Endodermal cell (in vitro differentiated cells): ENCODE measurements at regions not wholly inside any gene's neighbourhood (a gene's known extent, or its start where the extent isn't known, plus 50 kb on each side); places are given as distances from the start of the nearest gene placed in this dataset.
"Not testable (repeated sequence)": the region's sequence is repeated elsewhere in the genome, so short reads cannot be mapped to it uniquely, and the experiment has no call there.

Source experiments
- DNase-seq: peaks from one replicate; pipeline ENCODE4 v3.0.0-alpha.2; 2017
- H3K27ac ChIP-seq: 2 replicates; pipeline ENCODE4 v1.5.1; 2013; ENCODE audit warnings: mild to moderate bottlenecking, low read depth, low read length, moderate library complexity
- H3K27me3 ChIP-seq: 2 replicates; pipeline ENCODE4 v1.6.1; 2013; ENCODE audit warnings: mild to moderate bottlenecking, low read length, moderate library complexity; ENCODE audit not compliant: insufficient read depth, control insufficient read depth, poor library complexity, severe bottlenecking
- H3K36me3 ChIP-seq: 2 replicates; pipeline ENCODE4 v1.7.0; 2013; ENCODE audit warnings: mild to moderate bottlenecking, low read length, moderate library complexity; ENCODE audit not compliant: control insufficient read depth, insufficient read depth
- H3K4me1 ChIP-seq: one replicate; pipeline ENCODE4 v1.7.0; 2013; ENCODE audit warnings: low read length; ENCODE audit not compliant: control insufficient read depth, insufficient read depth
- H3K4me3 ChIP-seq: 2 replicates; pipeline ENCODE4 v1.5.1; 2013; ENCODE audit warnings: mild to moderate bottlenecking, low read length, moderate library complexity
- H3K9ac ChIP-seq: 2 replicates; pipeline ENCODE4 v1.6.1; 2013; ENCODE audit warnings: mild to moderate bottlenecking, low read length, moderate library complexity; ENCODE audit not compliant: poor library complexity, severe bottlenecking; ENCODE audit errors: extremely low read depth
- H3K9me3 ChIP-seq: 2 replicates; pipeline ENCODE4 v1.6.1; 2013; ENCODE audit warnings: mild to moderate bottlenecking, low read length, moderate library complexity; ENCODE audit not compliant: control insufficient read depth
- H3K27ac Mint-ChIP-seq: 2 replicates; pipeline ENCODE4 v1.8.0; 2020; ENCODE audit warnings: mixed read lengths
- H3K27me3 Mint-ChIP-seq: 2 replicates; pipeline ENCODE4 v1.8.0; 2021; ENCODE audit warnings: mild to moderate bottlenecking, mixed read lengths; ENCODE audit not compliant: insufficient read depth
- H3K36me3 Mint-ChIP-seq: 2 replicates; pipeline ENCODE4 v1.8.0; 2020; ENCODE audit warnings: low read depth, mixed read lengths
- H3K4me1 Mint-ChIP-seq: 2 replicates; pipeline ENCODE4 v1.8.0; 2020; ENCODE audit warnings: mixed read lengths
- H3K4me3 Mint-ChIP-seq: 2 replicates; pipeline ENCODE4 v1.8.0; 2020; ENCODE audit warnings: mild to moderate bottlenecking, moderate library complexity, mixed read lengths
- H3K9me3 Mint-ChIP-seq: 2 replicates; pipeline ENCODE4 v1.8.0; 2020; ENCODE audit warnings: mild to moderate bottlenecking, mixed read lengths
- WGBS, 2 experiments: methylation state at CpG; one replicate each; pipeline versions ENCODE4 v1.1.5 to v1.1.7; 2013; ENCODE audit warnings: missing lambda C conversion rate in 2 of 2, mixed read lengths in 1 of 2; ENCODE audit not compliant: insufficient coverage in 1 of 2, insufficient read length in 1 of 2; 5-methylcytosine and 5-hydroxymethylcytosine counted together

DNA sequence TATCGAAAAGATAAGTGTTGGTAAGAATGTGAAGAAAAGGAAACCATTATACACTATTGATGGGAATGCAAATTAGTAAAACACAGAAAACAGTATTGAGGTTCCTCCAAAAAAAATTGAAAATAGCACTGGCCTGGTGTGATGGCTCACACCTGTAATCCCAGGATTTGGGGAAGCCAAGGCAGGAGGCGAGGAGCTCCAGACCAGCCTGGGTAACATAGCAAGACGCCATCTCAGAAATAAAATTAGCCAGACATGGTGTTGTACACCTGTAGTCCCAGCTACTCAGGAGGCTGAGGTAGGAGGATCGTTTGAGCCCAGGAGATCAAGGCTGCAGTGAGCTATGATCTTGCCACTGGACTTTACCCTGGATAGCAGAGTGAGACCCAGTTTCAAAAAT lies 5303.4 kb upstream of the TPTE start:
- H3K27ac Mint-ChIP-seq, H3K27ac ChIP-seq, DNase-seq, H3K27me3 ChIP-seq, H3K4me1 Mint-ChIP-seq, H3K27me3 Mint-ChIP-seq, H3K36me3 Mint-ChIP-seq, H3K4me1 ChIP-seq, H3K4me3 Mint-ChIP-seq, H3K9ac ChIP-seq, H3K36me3 ChIP-seq: not testable (repeated sequence)
- peak overlapping the region; percentile 22 for H3K4me3 ChIP-seq
- H3K9me3 ChIP-seq: peaks cover 60% of the 10 kb centered on the region
- 47 to 50% methylated on average over 3 of the region's 4 CpGs for whole genome bisulfite sequencing, 2 experiments
- H3K9me3 Mint-ChIP-seq: peaks cover 61% of the 10 kb centered on the region

DNA sequence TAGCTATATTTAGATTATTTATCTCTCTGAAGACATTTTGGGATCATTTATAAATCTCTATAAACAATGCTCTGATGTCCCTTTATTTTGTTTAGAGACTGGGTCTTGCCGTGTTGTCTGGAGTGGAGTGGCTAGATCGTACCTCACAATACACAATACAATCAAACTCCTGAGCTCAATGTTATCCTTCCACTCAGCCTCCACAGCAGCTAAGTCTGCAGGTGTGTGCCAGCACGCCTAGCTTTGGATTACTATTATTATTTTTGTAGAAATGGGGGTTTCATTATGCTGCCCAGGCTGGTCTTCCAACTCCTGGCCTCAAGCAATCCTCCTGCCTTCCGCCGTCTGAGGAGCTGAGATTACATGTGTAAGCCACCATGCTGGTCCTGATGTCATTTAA lies 5301.4 kb upstream of the TPTE start:
- H3K27ac ChIP-seq, DNase-seq, H3K27me3 Mint-ChIP-seq, H3K9ac ChIP-seq, H3K27ac Mint-ChIP-seq, H3K4me3 Mint-ChIP-seq, H3K27me3 ChIP-seq, H3K4me1 ChIP-seq, H3K36me3 Mint-ChIP-seq, H3K4me1 Mint-ChIP-seq, H3K36me3 ChIP-seq: not testable (repeated sequence)
- H3K4me3 ChIP-seq: peak overlapping the region; percentile 58
- 61 to 74% methylated on average over 2 to 3 of the region's 5 CpGs for WGBS, 2 experiments
- peaks cover 79% of the 10 kb centered on the region for H3K9me3 ChIP-seq
- H3K9me3 Mint-ChIP-seq: peaks cover 82% of the 10 kb centered on the region

DNA sequence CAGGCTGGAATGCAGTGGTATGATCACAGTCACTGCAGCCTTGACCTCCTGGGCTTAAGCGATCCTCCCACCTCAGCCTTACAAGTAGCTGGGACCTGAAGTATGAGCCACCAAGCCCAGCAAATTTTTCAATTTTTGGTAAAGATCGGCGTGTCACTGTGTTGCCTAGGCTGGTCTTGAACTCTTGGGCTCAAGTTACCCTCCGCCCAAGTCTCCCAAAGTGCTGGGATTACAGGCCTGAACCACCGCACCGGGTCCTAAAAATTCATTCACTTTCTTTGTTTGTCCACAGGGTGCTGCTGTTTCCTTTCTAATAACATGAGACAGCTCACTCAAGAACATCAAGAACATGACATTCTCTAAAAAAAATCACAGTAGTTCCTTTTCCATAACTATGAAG lies 5300.9 kb upstream of the TPTE start:
- not testable (repeated sequence) for H3K27ac Mint-ChIP-seq, H3K4me1 Mint-ChIP-seq, H3K36me3 Mint-ChIP-seq, H3K27me3 Mint-ChIP-seq, H3K27me3 ChIP-seq, H3K4me1 ChIP-seq, H3K36me3 ChIP-seq, H3K27ac ChIP-seq, H3K9ac ChIP-seq, H3K4me3 Mint-ChIP-seq
- peak; percentile 41 for DNase-seq
- peak overlapping the region; percentile 58 for H3K4me3 ChIP-seq
- peaks cover 84% of the 10 kb centered on the region for H3K9me3 ChIP-seq
- 75 to 76% methylated on average over 6 of the region's 6 CpGs for WGBS, 2 experiments
- H3K9me3 Mint-ChIP-seq: peaks cover 87% of the 10 kb centered on the region

DNA sequence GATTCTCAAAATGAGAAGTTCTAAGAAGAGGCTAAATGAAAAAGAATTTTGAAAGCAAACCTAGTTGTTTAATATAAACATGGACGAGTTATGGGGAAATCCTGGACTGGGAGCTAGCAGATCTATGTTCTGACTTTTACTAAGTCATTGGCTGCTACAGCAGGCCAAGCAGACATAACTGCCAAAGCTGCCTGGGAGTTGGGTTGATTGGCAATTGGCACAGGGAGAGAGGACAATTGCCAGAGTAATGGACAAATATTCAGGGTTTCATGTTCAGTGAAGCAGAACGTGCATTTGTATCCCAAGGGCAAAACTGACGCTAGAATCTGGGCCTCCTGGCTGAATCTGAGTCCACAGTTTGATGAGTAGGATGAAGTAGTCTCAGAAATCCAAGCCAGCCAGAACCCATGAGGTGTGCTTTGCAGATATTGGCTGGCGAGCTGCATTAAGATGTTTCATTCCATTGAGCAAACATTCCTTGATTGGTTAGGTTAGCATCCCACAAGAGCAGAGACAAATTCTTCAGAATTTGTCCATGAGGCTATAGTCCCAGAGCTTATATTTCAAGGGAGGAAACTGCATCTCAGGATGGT lies 5299.8 kb upstream of the TPTE start:
- not testable (repeated sequence) for H3K36me3 Mint-ChIP-seq, H3K27ac Mint-ChIP-seq, H3K4me1 ChIP-seq, H3K36me3 ChIP-seq, H3K27me3 ChIP-seq, H3K4me3 ChIP-seq, H3K9ac ChIP-seq, H3K4me1 Mint-ChIP-seq, H3K4me3 Mint-ChIP-seq, H3K27me3 Mint-ChIP-seq, H3K27ac ChIP-seq, DNase-seq
- H3K9me3 ChIP-seq: peaks cover 90% of the 10 kb centered on the region
- WGBS, 2 experiments: 46 to 55% methylated on average over 2 to 4 of the region's 4 CpGs
- peaks cover 94% of the 10 kb centered on the region for H3K9me3 Mint-ChIP-seq

DNA sequence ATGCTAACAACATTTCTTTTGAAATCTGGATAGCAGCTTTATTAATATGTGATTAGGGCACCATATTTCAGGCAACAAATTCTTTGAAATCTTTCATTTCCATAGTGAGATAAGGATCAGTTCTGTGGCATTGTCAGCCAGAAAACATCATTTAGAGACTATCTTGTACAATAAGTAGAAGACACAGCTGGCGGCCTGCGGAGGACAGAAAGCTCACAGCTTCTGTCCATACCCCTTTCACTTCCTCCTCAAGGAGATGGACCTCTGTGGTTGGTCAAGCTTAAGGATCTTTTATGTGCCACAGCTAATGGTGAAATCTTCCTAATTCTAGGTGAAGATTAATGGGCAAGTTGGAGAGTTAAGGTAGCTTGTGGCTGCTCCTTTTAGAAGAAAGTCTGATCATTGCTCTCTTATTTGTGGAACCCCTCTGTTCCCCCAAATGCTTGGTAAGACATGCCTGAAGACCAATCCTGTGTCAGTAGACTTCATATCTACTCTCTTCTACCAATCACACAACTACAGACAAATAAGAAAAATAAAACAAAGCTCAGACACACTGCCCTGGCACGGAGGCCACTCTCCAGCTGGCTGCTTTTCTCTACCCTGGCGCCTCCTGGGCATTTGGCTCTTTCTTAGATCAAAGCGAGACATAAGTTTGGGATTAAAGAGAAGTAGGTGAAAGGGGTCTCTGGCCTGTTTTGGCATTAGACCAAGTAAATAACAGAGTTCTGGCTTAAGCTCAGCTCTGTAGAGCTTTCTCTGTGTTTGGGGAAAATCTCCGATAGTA lies 5298.2 kb upstream of the TPTE start:
- H3K4me1 ChIP-seq, H3K4me3 ChIP-seq, H3K36me3 Mint-ChIP-seq, DNase-seq, H3K27me3 Mint-ChIP-seq, H3K4me1 Mint-ChIP-seq, H3K27me3 ChIP-seq, H3K9ac ChIP-seq, H3K36me3 ChIP-seq, H3K27ac ChIP-seq, H3K4me3 Mint-ChIP-seq, H3K27ac Mint-ChIP-seq: not testable (repeated sequence)
- peaks cover 94% of the 10 kb centered on the region for H3K9me3 Mint-ChIP-seq
- H3K9me3 ChIP-seq: peaks cover 89% of the 10 kb centered on the region
- WGBS, 2 experiments: 65 to 81% methylated on average over 2 to 5 of the region's 6 CpGs

DNA sequence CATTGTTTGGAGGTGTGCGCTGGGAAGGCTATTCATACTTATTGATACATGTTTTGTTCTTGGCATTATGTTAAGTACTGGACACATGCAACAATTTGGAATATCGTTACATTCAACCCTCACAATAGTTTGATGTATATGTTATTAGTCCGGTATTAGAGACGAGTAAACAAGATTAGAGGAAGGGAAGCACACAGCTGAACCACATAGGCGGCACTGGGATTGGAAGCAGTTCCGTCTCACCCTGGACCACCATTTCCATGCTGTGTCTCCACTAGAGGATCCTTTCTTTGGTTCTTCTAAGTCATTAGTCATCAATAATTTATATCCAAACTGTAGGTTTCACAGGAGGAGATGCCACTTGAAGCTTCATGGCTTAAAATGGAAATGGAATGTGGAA lies 5297.2 kb upstream of the TPTE start:
- 74 to 85% methylated on average over 3 to 6 of the region's 6 CpGs for WGBS, 2 experiments
- H3K9ac ChIP-seq, H3K27ac Mint-ChIP-seq, H3K4me3 Mint-ChIP-seq, H3K27me3 Mint-ChIP-seq, H3K27ac ChIP-seq, H3K4me1 ChIP-seq, DNase-seq, H3K4me1 Mint-ChIP-seq, H3K36me3 Mint-ChIP-seq, H3K36me3 ChIP-seq, H3K27me3 ChIP-seq, H3K4me3 ChIP-seq: not testable (repeated sequence)
- H3K9me3 Mint-ChIP-seq: peaks cover 95% of the 10 kb centered on the region
- peaks cover 91% of the 10 kb centered on the region for H3K9me3 ChIP-seq

DNA sequence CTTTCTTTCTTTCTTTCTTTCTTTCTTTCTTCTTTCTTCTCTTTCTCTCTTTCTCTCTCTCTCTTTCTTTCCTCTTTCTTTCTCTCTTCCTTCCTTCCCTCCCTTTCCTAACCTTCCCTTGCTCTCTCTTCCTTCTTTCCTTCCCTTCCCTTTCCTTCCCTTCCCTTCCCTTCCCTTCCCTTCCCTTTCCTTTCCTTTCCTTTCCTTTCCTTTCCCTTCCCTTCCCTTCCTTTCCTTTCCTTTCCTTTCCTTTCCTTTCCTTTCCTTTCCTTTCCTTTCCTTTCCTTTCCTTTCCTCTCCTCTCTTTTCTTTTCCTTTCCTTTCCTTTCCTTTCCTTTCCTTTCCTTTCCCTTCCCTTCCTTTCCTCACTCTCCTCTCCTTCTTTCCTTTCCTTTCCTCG lies 5294.1 kb upstream of the TPTE start:
- peaks cover 85% of the 10 kb centered on the region for H3K9me3 ChIP-seq
- not testable (repeated sequence) for H3K4me1 ChIP-seq, H3K36me3 ChIP-seq, H3K4me1 Mint-ChIP-seq, H3K9ac ChIP-seq, H3K27me3 ChIP-seq, DNase-seq, H3K4me3 Mint-ChIP-seq, H3K27ac ChIP-seq, H3K36me3 Mint-ChIP-seq, H3K27ac Mint-ChIP-seq, H3K4me3 ChIP-seq, H3K27me3 Mint-ChIP-seq
- 23% methylated on average over 1 of the region's 1 CpG; no CpG with 5 or more reads in 1 of the 2 experiments for WGBS, 2 experiments
- peaks cover 95% of the 10 kb centered on the region for H3K9me3 Mint-ChIP-seq
